Activated CD8-positive, alpha-beta T cell treated with anti-CD3 and anti-CD28 coated beads for 36 hours (primary cell): ENCODE measurements at regions not wholly inside any gene's neighbourhood (a gene's known extent, or its start where the extent isn't known, plus 50 kb on each side); places are given as distances from the start of the nearest gene placed in this dataset.

Experiments used
- ATAC-seq: fragments of 200-7000 bp; cut with Tn5 transposase; one replicate; pipeline ENCODE4 v1.10.0; 2021; ENCODE audit warnings: mild to moderate bottlenecking, moderate library complexity
- CTCF ChIA-PET: fragments of 350-600 bp; sonication (Branson Sonifier 250); formaldehyde crosslinking; loops from one replicate; lab custom pipeline; 2021; ENCODE audit warnings: antibody characterized with exemption; lab: Charles Lee
- POLR2A ChIA-PET: fragments of 350-600 bp; sonication (Branson Sonifier 250); formaldehyde crosslinking; loops from one replicate; lab custom pipeline; 2021; ENCODE audit warnings: antibody characterized with exemption; lab: Charles Lee
- DNase-seq: peaks from one replicate; pipeline ENCODE4 v3.0.0-alpha.2; 2020
- H3K27ac Mint-ChIP-seq: one replicate; pipeline ENCODE4 v1.8.0; 2021; ENCODE audit warnings: mild to moderate bottlenecking, mixed read lengths
- H3K27me3 Mint-ChIP-seq: one replicate; pipeline ENCODE4 v1.8.0; 2021; ENCODE audit warnings: mixed read lengths
- H3K36me3 Mint-ChIP-seq: one replicate; pipeline ENCODE4 v1.8.0; 2021; ENCODE audit warnings: low read depth, mixed read lengths
- H3K4me1 Mint-ChIP-seq: one replicate; pipeline ENCODE4 v1.8.0; 2021; ENCODE audit warnings: low read depth, mixed read lengths
- H3K4me3 Mint-ChIP-seq: one replicate; pipeline ENCODE4 v1.8.0; 2021; ENCODE audit warnings: mild to moderate bottlenecking, moderate library complexity, mixed read lengths
- H3K9me3 Mint-ChIP-seq: one replicate; pipeline ENCODE4 v1.8.0; 2021; ENCODE audit warnings: mixed read lengths
- CTCF ChIP-seq: fragments of 200-600 bp; IDR thresholded peaks from one replicate; pipeline ENCODE4 v1.8.0; 2022; ENCODE audit warnings: antibody characterized with exemption, mild to moderate bottlenecking
- intact Hi-C: fragments of 100-400 bp; cut with micrococcal nuclease; formaldehyde crosslinking; loops from one replicate; pipeline ENCODE4 v1.10.0; 2022

- H3K27ac Mint-ChIP-seq = no peak overlapping the region
- no peak for TF ChIP-seq CTCF
Observed at GRCh38 chr4:29220761-29221160, 1499.4 kb upstream of the PCDH7 start.

GRCh38 chr4:29224911-29225310, 1495.3 kb upstream of the PCDH7 start:
- H3K4me1 Mint-ChIP-seq = no peaks in the 10 kb centered on the region
- no peaks in the 10 kb centered on the region for H3K36me3 Mint-ChIP-seq
- ChIA-PET CTCF (no interaction called here), POLR2A (no interaction called here)
- TF ChIP-seq CTCF = no peak
- DNase-seq (no peak), ATAC-seq (no peak)
- H3K27me3 Mint-ChIP-seq = no peaks in the 10 kb centered on the region
- H3K9me3 Mint-ChIP-seq = no peaks in the 10 kb centered on the region
- no peak overlapping the region for H3K4me3 Mint-ChIP-seq
- H3K27ac Mint-ChIP-seq = no peak overlapping the region
- intact Hi-C loops = no loop called here

More at GRCh38 chr4:29220761-29221160, 1499.4 kb upstream of the PCDH7 start:
- Mint-ChIP-seq H3K9me3 (peaks cover 6% of the 10 kb centered on the region), H3K4me1 (no peaks in the 10 kb centered on the region), H3K27me3 (no peaks in the 10 kb centered on the region), H3K4me3 (no peak overlapping the region), H3K36me3 (no peaks in the 10 kb centered on the region)
- intact Hi-C loops = no loop called here
- DNase-seq = no peak
- ChIA-PET POLR2A (no interaction called here), CTCF (no interaction called here)
- no peak for ATAC-seq

- no peak for TF ChIP-seq CTCF
- DNase-seq (no peak), ATAC-seq (no peak)
- Mint-ChIP-seq H3K36me3 (no peaks in the 10 kb centered on the region), H3K27me3 (no peaks in the 10 kb centered on the region), H3K27ac (no peak overlapping the region), H3K9me3 (peaks cover 10% of the 10 kb centered on the region), H3K4me3 (no peak overlapping the region), H3K4me1 (no peaks in the 10 kb centered on the region)
- CTCF ChIA-PET = no interaction called here
- POLR2A ChIA-PET = no interaction called here
- intact Hi-C loops = no loop called here
Observed at GRCh38 chr4:29240641-29241040, 1479.5 kb upstream of the PCDH7 start.

GRCh38 chr4:29243054-29243453, 1477.1 kb upstream of the PCDH7 start:
- Mint-ChIP-seq H3K9me3 (peaks cover 6% of the 10 kb centered on the region), H3K36me3 (no peaks in the 10 kb centered on the region), H3K27ac (no peak overlapping the region), H3K4me1 (no peaks in the 10 kb centered on the region), H3K27me3 (no peaks in the 10 kb centered on the region), H3K4me3 (no peak overlapping the region)
- DNase-seq (no peak), ATAC-seq (no peak)
- intact Hi-C loops = no loop called here
- POLR2A ChIA-PET = no interaction called here
- no peak for TF ChIP-seq CTCF
- CTCF ChIA-PET = no interaction called here

GRCh38 chr4:29243851-29244250, 1476.3 kb upstream of the PCDH7 start:
- H3K36me3 Mint-ChIP-seq = no peaks in the 10 kb centered on the region
- intact Hi-C loops = no loop called here
- H3K27me3 Mint-ChIP-seq = no peaks in the 10 kb centered on the region
- no peak overlapping the region for H3K4me3 Mint-ChIP-seq
- no peak for TF ChIP-seq CTCF
- no peak overlapping the region for H3K27ac Mint-ChIP-seq
- DNase-seq (no peak), ATAC-seq (no peak)
- no peaks in the 10 kb centered on the region for H3K4me1 Mint-ChIP-seq
- CTCF ChIA-PET = no interaction called here
- peaks cover 8% of the 10 kb centered on the region for H3K9me3 Mint-ChIP-seq
- POLR2A ChIA-PET = no interaction called here
